ENCODE measurements at regions not wholly inside any gene's neighbourhood (a gene's known extent, or its start where the extent isn't known, plus 50 kb on each side); places are given as distances from the start of the nearest gene placed in this dataset.

DNA sequence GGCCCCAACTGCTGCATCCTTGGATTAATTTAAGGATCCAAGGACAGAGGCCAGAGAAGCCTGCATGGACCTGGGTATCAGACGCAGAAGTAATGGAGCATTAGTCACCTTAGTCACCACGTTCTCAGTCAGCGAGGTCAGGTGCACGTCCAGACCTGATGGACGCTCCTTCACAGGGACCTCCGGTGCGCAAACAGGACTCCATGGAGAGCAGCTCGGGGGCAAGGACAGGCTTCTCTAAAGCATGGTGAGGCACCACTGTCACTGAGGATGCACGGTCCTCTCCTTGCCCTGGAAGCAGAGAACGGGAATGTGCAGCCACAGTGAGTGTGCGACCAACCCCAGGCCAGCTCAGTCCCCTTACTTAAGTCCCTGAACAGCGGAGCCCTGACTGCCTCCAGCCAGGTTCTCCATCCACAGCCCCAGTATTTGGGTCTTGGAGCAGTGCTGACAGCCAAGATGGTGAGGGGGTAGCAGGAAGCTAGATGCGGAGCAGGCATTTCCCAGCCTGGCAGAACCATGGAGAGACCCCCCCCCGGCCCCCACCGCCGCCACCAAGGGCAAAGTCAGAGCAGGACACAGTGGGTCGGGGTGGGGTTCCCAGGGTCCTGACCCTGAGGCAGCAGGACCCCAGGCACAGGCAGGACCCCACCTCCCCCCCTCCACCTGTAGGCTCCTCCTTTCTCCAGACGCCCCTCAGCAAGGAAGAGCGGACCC is 253.4 kb upstream of the SFSWAP start:
- TF ChIP-seq, protein P1, sequence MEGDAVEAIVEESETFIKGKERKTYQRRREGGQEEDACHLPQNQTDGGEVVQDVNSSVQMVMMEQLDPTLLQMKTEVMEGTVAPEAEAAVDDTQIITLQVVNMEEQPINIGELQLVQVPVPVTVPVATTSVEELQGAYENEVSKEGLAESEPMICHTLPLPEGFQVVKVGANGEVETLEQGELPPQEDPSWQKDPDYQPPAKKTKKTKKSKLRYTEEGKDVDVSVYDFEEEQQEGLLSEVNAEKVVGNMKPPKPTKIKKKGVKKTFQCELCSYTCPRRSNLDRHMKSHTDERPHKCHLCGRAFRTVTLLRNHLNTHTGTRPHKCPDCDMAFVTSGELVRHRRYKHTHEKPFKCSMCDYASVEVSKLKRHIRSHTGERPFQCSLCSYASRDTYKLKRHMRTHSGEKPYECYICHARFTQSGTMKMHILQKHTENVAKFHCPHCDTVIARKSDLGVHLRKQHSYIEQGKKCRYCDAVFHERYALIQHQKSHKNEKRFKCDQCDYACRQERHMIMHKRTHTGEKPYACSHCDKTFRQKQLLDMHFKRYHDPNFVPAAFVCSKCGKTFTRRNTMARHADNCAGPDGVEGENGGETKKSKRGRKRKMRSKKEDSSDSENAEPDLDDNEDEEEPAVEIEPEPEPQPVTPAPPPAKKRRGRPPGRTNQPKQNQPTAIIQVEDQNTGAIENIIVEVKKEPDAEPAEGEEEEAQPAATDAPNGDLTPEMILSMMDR (IDR thresholded peaks at IDR 0.05), result no peak
- TF ChIP-seq POLR2A (IDR thresholded peaks at IDR 0.05), result no peak
